Renal pelvis (tissue), 1 donor: ENCODE measurements at regions not wholly inside any gene's neighbourhood (a gene's known extent, or its start where the extent isn't known, plus 50 kb on each side); places are given as distances from the start of the nearest gene placed in this dataset.

ENCODE experiments used
- DNase-seq: peaks from one replicate; pipeline ENCODE4 v3.0.0-alpha.2; 2013

- DNase-seq = no peak
Observed at GRCh38 chr6:126747728-126748540, 370.5 kb upstream of the RSPO3 start.

GRCh38 chr6:126753606-126754005 lies 364.9 kb upstream of the RSPO3 start:
- DNase-seq = no peak

- DNase-seq = no peak
Observed at GRCh38 chr6:126761854-126762253, 356.6 kb upstream of the RSPO3 start.

GRCh38 chr6:126764104-126764503 lies 354.4 kb upstream of the RSPO3 start:
- DNase-seq = no peak

- DNase-seq = no peak
Observed at GRCh38 chr6:126764671-126765070, 353.8 kb upstream of the RSPO3 start.

- no peak for DNase-seq
Observed at GRCh38 chr6:126766820-126767219, 351.7 kb upstream of the RSPO3 start.

GRCh38 chr6:126767711-126768110 lies 350.8 kb upstream of the RSPO3 start:
- DNase-seq = no peak

GRCh38 chr6:126770176-126770575 lies 348.3 kb upstream of the RSPO3 start:
- no peak for DNase-seq

- no peak for DNase-seq
Observed at GRCh38 chr6:126773112-126773805, 345.2 kb upstream of the RSPO3 start.

GRCh38 chr6:126779331-126779730 lies 339.1 kb upstream of the RSPO3 start:
- no peak for DNase-seq

GRCh38 chr6:126781582-126781981 lies 336.9 kb upstream of the RSPO3 start:
- DNase-seq = no peak

- DNase-seq = no peak
Observed at GRCh38 chr6:126784161-126784790, 334.2 kb upstream of the RSPO3 start.

GRCh38 chr6:126786262-126786661 lies 332.2 kb upstream of the RSPO3 start:
- DNase-seq = no peak

GRCh38 chr6:126787635-126788034 lies 330.8 kb upstream of the RSPO3 start:
- no peak for DNase-seq

GRCh38 chr6:126788861-126789365 lies 329.6 kb upstream of the RSPO3 start:
- no peak for DNase-seq

- DNase-seq = no peak
Observed at GRCh38 chr6:126792340-126793085, 326.0 kb upstream of the RSPO3 start.

- no peak for DNase-seq
Observed at GRCh38 chr6:126795161-126795560, 323.3 kb upstream of the RSPO3 start.

- DNase-seq = no peak
Observed at GRCh38 chr6:126797981-126798380, 320.5 kb upstream of the RSPO3 start.

GRCh38 chr6:126803769-126804168 lies 314.7 kb upstream of the RSPO3 start:
- DNase-seq = no peak

GRCh38 chr6:126804332-126805064 lies 314.0 kb upstream of the RSPO3 start:
- peak; percentile 62 for DNase-seq

- no peak for DNase-seq
Observed at GRCh38 chr6:126805861-126806260, 312.6 kb upstream of the RSPO3 start.
